H9 (cell line): ENCODE measurements at regions not wholly inside any gene's neighbourhood (a gene's known extent, or its start where the extent isn't known, plus 50 kb on each side); places are given as distances from the start of the nearest gene placed in this dataset.

ENCODE experiments used
- DNase-seq: peaks from one replicate; pipeline ENCODE4 v3.0.0-alpha.2; 2017
- H2AFZ ChIP-seq: one replicate; pipeline ENCODE4 v1.6.1; 2013; ENCODE audit warnings: mild to moderate bottlenecking, low read length, control low read depth, moderate library complexity
- H2AK5ac ChIP-seq: 2 replicates; pipeline ENCODE4 v1.6.1; 2013; ENCODE audit warnings: low read length, control low read depth, mixed read lengths; ENCODE audit not compliant: insufficient read length
- H2BK120ac ChIP-seq: one replicate; pipeline ENCODE4 v1.6.1; 2013; ENCODE audit warnings: low read depth, mild to moderate bottlenecking, low read length, control low read depth, inconsistent platforms; ENCODE audit not compliant: poor library complexity, severe bottlenecking
- H2BK12ac ChIP-seq: 2 replicates; pipeline ENCODE4 v1.6.1; 2013; ENCODE audit warnings: low read length, control low read depth, mixed read lengths, low read depth; ENCODE audit not compliant: insufficient read length
- H2BK15ac ChIP-seq: 2 replicates; pipeline ENCODE4 v1.6.1; 2013; ENCODE audit warnings: low read depth, low read length, control low read depth
- H2BK20ac ChIP-seq: one replicate; pipeline ENCODE4 v1.6.1; 2013; ENCODE audit warnings: low read depth, mild to moderate bottlenecking, low read length, control low read depth, inconsistent platforms; ENCODE audit not compliant: poor library complexity, severe bottlenecking
- H2BK5ac ChIP-seq: 2 replicates; pipeline ENCODE4 v1.6.1; 2013; ENCODE audit warnings: low read length, control low read depth, mixed read lengths; ENCODE audit not compliant: insufficient read length
- H3K14ac ChIP-seq: 2 replicates; pipeline ENCODE4 v1.6.1; 2013; ENCODE audit warnings: low read length, control low read depth; ENCODE audit not compliant: insufficient read depth
- H3K18ac ChIP-seq: 2 replicates; pipeline ENCODE4 v1.6.1; 2013; ENCODE audit warnings: low read depth, mild to moderate bottlenecking, mixed read lengths, low read length, control low read depth; ENCODE audit not compliant: insufficient read length
- H3K23ac ChIP-seq: 2 replicates; pipeline ENCODE4 v1.6.1; 2013; ENCODE audit warnings: low read length, control low read depth, mixed read lengths, low read depth; ENCODE audit not compliant: insufficient read length
- H3K23me2 ChIP-seq: 2 replicates; pipeline ENCODE4 v1.6.1; 2013; ENCODE audit warnings: low read depth, mild to moderate bottlenecking, mixed read lengths, low read length, control low read depth; ENCODE audit not compliant: insufficient read length, poor library complexity, severe bottlenecking
- H3K27ac ChIP-seq: 2 replicates; pipeline ENCODE4 v1.5.1; 2013; ENCODE audit warnings: low read length, control low read depth, mixed read lengths, low read depth; ENCODE audit not compliant: insufficient read length
- H3K27me3 ChIP-seq: 2 replicates; pipeline ENCODE4 v1.6.1; 2013; ENCODE audit warnings: low read length, control low read depth, inconsistent platforms; ENCODE audit not compliant: insufficient read depth
- H3K4ac ChIP-seq: 2 replicates; pipeline ENCODE4 v1.6.1; 2013; ENCODE audit warnings: low read depth, mild to moderate bottlenecking, control low read depth, inconsistent platforms, low read length, moderate library complexity
- H3K4me1 ChIP-seq: 2 replicates; pipeline ENCODE4 v1.6.1; 2013; ENCODE audit warnings: low read length, control low read depth, inconsistent platforms; ENCODE audit not compliant: insufficient read depth
- H3K4me2 ChIP-seq: 2 replicates; pipeline ENCODE4 v1.6.1; 2013; ENCODE audit warnings: low read length, control low read depth, mixed read lengths; ENCODE audit not compliant: insufficient read length, insufficient read depth
- H3K56ac ChIP-seq: 2 replicates; pipeline ENCODE4 v1.6.1; 2013; ENCODE audit warnings: low read depth, mild to moderate bottlenecking, mixed read lengths, low read length, control low read depth; ENCODE audit not compliant: insufficient read length
- H3K79me1 ChIP-seq: 2 replicates; pipeline ENCODE4 v1.6.1; 2013; ENCODE audit warnings: low read depth, mild to moderate bottlenecking, moderate library complexity, low read length, control low read depth, inconsistent platforms; ENCODE audit not compliant: insufficient read depth, poor library complexity, severe bottlenecking
- H3K79me2 ChIP-seq: 2 replicates; pipeline ENCODE4 v1.6.1; 2013; ENCODE audit warnings: low read length, control low read depth, inconsistent platforms; ENCODE audit not compliant: insufficient read depth
- H3K9ac ChIP-seq: 2 replicates; pipeline ENCODE4 v1.6.1; 2013; ENCODE audit warnings: low read length, control low read depth, mixed read lengths; ENCODE audit not compliant: insufficient read length; ENCODE audit errors: extremely low read depth
- H3K9me3 ChIP-seq: one replicate; pipeline ENCODE4 v1.6.1; 2013; ENCODE audit warnings: low read depth, low read length, inconsistent platforms; ENCODE audit not compliant: control insufficient read depth
- H3T11ph ChIP-seq: one replicate; pipeline ENCODE4 v1.6.1; 2013; ENCODE audit warnings: mild to moderate bottlenecking, low read length, control low read depth, inconsistent platforms
- H4K20me1 ChIP-seq: one replicate; pipeline ENCODE4 v1.6.1; 2013; ENCODE audit not compliant: control insufficient read depth, insufficient read length, insufficient read depth
- H4K5ac ChIP-seq: 2 replicates; pipeline ENCODE4 v1.6.1; 2013; ENCODE audit warnings: low read depth, mild to moderate bottlenecking, mixed read lengths, low read length, control low read depth; ENCODE audit not compliant: insufficient read length
- H4K8ac ChIP-seq: replicated peaks from 2 replicates; pipeline ENCODE4 v1.6.1; 2013; ENCODE audit warnings: low read length, control low read depth, mixed read lengths, low read depth; ENCODE audit not compliant: insufficient read length
- H4K91ac ChIP-seq: 2 replicates; pipeline ENCODE4 v1.6.1; 2013; ENCODE audit warnings: low read depth, mild to moderate bottlenecking, moderate library complexity, mixed read lengths, low read length, control low read depth; ENCODE audit not compliant: insufficient read length
- H3K27ac Mint-ChIP-seq, 3 experiments: 2 replicates in 2 of 3; 3 replicates in 1 of 3; pipeline ENCODE4 v1.8.0; 2020 to 2021; ENCODE audit warnings: mixed read lengths in 3 of 3, mild to moderate bottlenecking in 1 of 3, moderate library complexity in 1 of 3
- H3K27me3 Mint-ChIP-seq: 2 replicates; pipeline ENCODE4 v1.8.0; 2021; ENCODE audit warnings: low read depth, mild to moderate bottlenecking, moderate library complexity, mixed read lengths
- H3K36me3 Mint-ChIP-seq, 3 experiments: 2 replicates in 2 of 3; 3 replicates in 1 of 3; pipeline ENCODE4 v1.8.0; 2020 to 2021; ENCODE audit warnings: low read depth in 3 of 3, mixed read lengths in 3 of 3; ENCODE audit not compliant: insufficient read depth in 1 of 3
- H3K4me1 Mint-ChIP-seq, 2 experiments: 2 replicates each; pipeline ENCODE4 v1.8.0; 2020; ENCODE audit warnings: mixed read lengths in 2 of 2
- H3K4me3 Mint-ChIP-seq, 2 experiments: 2 replicates in 1 of 2; 3 replicates in 1 of 2; pipeline ENCODE4 v1.8.0; 2020 to 2021; ENCODE audit warnings: mild to moderate bottlenecking in 2 of 2, mixed read lengths in 2 of 2, moderate library complexity in 1 of 2
- H3K9me3 Mint-ChIP-seq, 2 experiments: 2 replicates in 1 of 2; 3 replicates in 1 of 2; pipeline ENCODE4 v1.8.0; 2020; ENCODE audit warnings: mild to moderate bottlenecking in 2 of 2, mixed read lengths in 2 of 2, moderate library complexity in 1 of 2
- WGBS: extraction: QIAGEN DNeasy Blood & Tissue Kit; methylation state at CpG from one replicate; pipeline ENCODE4 v1.1.7; 2013; ENCODE audit warnings: missing lambda C conversion rate, low lambda C conversion rate, mixed read lengths; ENCODE audit not compliant: insufficient read length; ENCODE audit errors: extremely low coverage; 5-methylcytosine and 5-hydroxymethylcytosine counted together
- TF ChIP-seq, protein P1 (sequence below): fragments of 200-600 bp; sonication (generic); conservative IDR thresholded peaks from 3 replicates; pipeline ENCODE4 v1.8.0; 2021; ENCODE audit warnings: antibody characterized with exemption, mild to moderate bottlenecking

DNA sequence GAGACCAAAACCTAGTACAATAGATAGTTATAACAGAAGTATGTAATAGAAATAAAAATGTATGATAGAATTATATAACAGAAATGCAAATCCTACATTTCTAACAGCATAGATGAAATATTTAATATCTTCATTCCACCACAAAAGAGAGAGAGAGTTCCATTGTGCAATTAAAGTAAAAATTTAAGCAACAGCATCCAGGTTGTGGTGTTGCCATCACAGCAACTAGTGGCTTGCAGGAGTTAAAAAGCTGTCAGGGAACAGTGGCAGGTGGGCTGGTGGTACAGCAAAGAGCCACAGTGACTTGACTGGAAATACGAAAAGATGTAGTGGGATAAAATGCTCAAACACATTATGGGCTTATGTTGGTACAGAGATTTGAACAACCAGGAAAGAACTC is 57.1 kb upstream of the MDM1 start:
- Histone ChIP-seq H3K27me3 (no peaks in the 10 kb centered on the region), H4K20me1 (no peaks in the 10 kb centered on the region), H3K9me3 (no peaks in the 10 kb centered on the region), H2BK20ac (no peak overlapping the region), H3K79me2 (no peaks in the 10 kb centered on the region), H3K23me2 (no peaks in the 10 kb centered on the region), H3K4me2 (no peak overlapping the region), H2BK120ac (no peak overlapping the region), H4K91ac (no peak overlapping the region), H3T11ph (no peak overlapping the region), H3K9ac (no peak overlapping the region), H3K14ac (no peak overlapping the region), H2AK5ac (no peak overlapping the region), H2AFZ (no peak overlapping the region), H2BK12ac (no peak overlapping the region), H4K8ac (no peak overlapping the region), H3K4me1 (no peaks in the 10 kb centered on the region), H3K27ac (no peak overlapping the region), H3K56ac (no peak overlapping the region), H2BK15ac (no peak overlapping the region), H2BK5ac (no peak overlapping the region), H3K18ac (no peak overlapping the region), H4K5ac (no peak overlapping the region), H3K23ac (no peak overlapping the region), H3K79me1 (no peaks in the 10 kb centered on the region), H3K4ac (no peak overlapping the region)
- Mint-ChIP-seq H3K27ac (no peak overlapping the region; a peak in 1 of 7 replicates), H3K9me3 (peaks cover 11 to 12% of the 10 kb centered on the region in 2 experiments), H3K4me1 (no peaks in the 10 kb centered on the region), H3K4me3 (no peak overlapping the region), H3K27me3 (peaks cover 6% of the 10 kb centered on the region), H3K36me3 (peaks cover 2 to 9% (median 8%) of the 10 kb centered on the region in 3 experiments; a peak in 5 of 7 replicates)
- DNase-seq, result no peak
- TF ChIP-seq, protein P1, sequence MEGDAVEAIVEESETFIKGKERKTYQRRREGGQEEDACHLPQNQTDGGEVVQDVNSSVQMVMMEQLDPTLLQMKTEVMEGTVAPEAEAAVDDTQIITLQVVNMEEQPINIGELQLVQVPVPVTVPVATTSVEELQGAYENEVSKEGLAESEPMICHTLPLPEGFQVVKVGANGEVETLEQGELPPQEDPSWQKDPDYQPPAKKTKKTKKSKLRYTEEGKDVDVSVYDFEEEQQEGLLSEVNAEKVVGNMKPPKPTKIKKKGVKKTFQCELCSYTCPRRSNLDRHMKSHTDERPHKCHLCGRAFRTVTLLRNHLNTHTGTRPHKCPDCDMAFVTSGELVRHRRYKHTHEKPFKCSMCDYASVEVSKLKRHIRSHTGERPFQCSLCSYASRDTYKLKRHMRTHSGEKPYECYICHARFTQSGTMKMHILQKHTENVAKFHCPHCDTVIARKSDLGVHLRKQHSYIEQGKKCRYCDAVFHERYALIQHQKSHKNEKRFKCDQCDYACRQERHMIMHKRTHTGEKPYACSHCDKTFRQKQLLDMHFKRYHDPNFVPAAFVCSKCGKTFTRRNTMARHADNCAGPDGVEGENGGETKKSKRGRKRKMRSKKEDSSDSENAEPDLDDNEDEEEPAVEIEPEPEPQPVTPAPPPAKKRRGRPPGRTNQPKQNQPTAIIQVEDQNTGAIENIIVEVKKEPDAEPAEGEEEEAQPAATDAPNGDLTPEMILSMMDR, result no peak
- WGBS, result no CpG with 5 or more reads among the region's 1 CpG
